OCI-LY3 (cell line): ENCODE measurements at regions not wholly inside any gene's neighbourhood (a gene's known extent, or its start where the extent isn't known, plus 50 kb on each side); places are given as distances from the start of the nearest gene placed in this dataset.

ENCODE experiments used
- H2AFZ ChIP-seq: fragments of 200-600, 300-600 bp; shearing (Covaris generic); 2 replicates; pipeline ENCODE4 v1.6.0; 2014; ENCODE audit warnings: antibody characterized with exemption, low read depth, low read length
- H3K27ac ChIP-seq: fragments of 200-600, 300-600 bp; sonication (generic); 2 replicates; pipeline ENCODE4 v1.5.1; 2014; ENCODE audit warnings: mild to moderate bottlenecking, low read length, moderate library complexity, mixed read lengths
- H3K27me3 ChIP-seq: fragments of 200-600, 300-600 bp; sonication (generic); 2 replicates; pipeline ENCODE4 v1.6.1; 2014; ENCODE audit warnings: low read depth, low read length, mixed read lengths
- H3K36me3 ChIP-seq: fragments of 200-600, 300-600 bp; sonication (generic); replicated peaks from 2 replicates; pipeline ENCODE3; 2014; ENCODE audit warnings: low read depth, low read length, mixed read lengths
- H3K4me1 ChIP-seq: fragments of 300-600, 200-600 bp; sonication (generic); 2 replicates; pipeline ENCODE4 v1.6.1; 2014; ENCODE audit warnings: low read length, mixed read lengths
- H3K4me2 ChIP-seq: fragments of 200-600, 300-600 bp; sonication (generic); 2 replicates; pipeline ENCODE4 v1.6.1; 2014; ENCODE audit warnings: low read length, mixed read lengths
- H3K4me3 ChIP-seq: fragments of 300-600, 200-600 bp; sonication (generic); 2 replicates; pipeline ENCODE4 v1.5.1; 2014; ENCODE audit warnings: antibody characterized with exemption, mild to moderate bottlenecking, low read length, moderate library complexity
- H3K79me2 ChIP-seq: fragments of 300-600, 200-600 bp; shearing (Covaris generic); 2 replicates; pipeline ENCODE4 v1.6.1; 2014; ENCODE audit warnings: mild to moderate bottlenecking, low read length, mixed read lengths
- H3K9ac ChIP-seq: fragments of 300-600, 200-600 bp; shearing (Covaris generic); 2 replicates; pipeline ENCODE4 v1.6.0; 2014; ENCODE audit warnings: mild to moderate bottlenecking, low read length, moderate library complexity
- H3K9me3 ChIP-seq: fragments of 200-600, 300-600 bp; shearing (Covaris generic); 2 replicates; pipeline ENCODE4 v1.6.1; 2014; ENCODE audit warnings: low read length, mixed read lengths; ENCODE audit not compliant: insufficient read depth
- H4K20me1 ChIP-seq: fragments of 200-600, 300-600 bp; sonication (generic); 2 replicates; pipeline ENCODE4 v1.6.1; 2016; ENCODE audit warnings: low read length, mixed read lengths; ENCODE audit not compliant: insufficient read depth
- CTCF ChIP-seq: fragments of 200-600, 300-600 bp; sonication (generic); IDR thresholded peaks from 2 replicates; pipeline ENCODE4 v1.5.1; 2014; ENCODE audit warnings: antibody characterized with exemption, low read length, low read depth
- EZH2phosphoT487 ChIP-seq: fragments of 200-600 bp; shearing (Covaris generic); IDR thresholded peaks from 2 replicates; pipeline ENCODE4 v1.6.1; 2018; ENCODE audit warnings: antibody characterized with exemption, mixed run types, low read depth

- Histone ChIP-seq H3K79me2 (no peaks in the 10 kb centered on the region), H3K27me3 (no peaks in the 10 kb centered on the region), H3K27ac (peak overlapping the region; percentile 17; the same call in 1 of the 2 replicates), H2AFZ (peak overlapping the region; percentile 55; the same call in 1 of the 2 replicates), H4K20me1 (no peaks in the 10 kb centered on the region), H3K4me1 (peaks cover 13% of the 10 kb centered on the region), H3K4me2 (peak overlapping the region; percentile 26), H3K36me3 (no peaks in the 10 kb centered on the region), H3K4me3 (no peak overlapping the region), H3K9ac (no peak overlapping the region), H3K9me3 (no peaks in the 10 kb centered on the region)
- TF ChIP-seq CTCF (no peak), EZH2phosphoT487 (no peak)
Measured at GRCh38 chr9:90515510-90515909, 127.1 kb downstream of the DIRAS2 start.

- H3K27me3 ChIP-seq: no peaks in the 10 kb centered on the region
- no peaks in the 10 kb centered on the region for H3K79me2 ChIP-seq
- H3K4me1 ChIP-seq: peaks cover 13% of the 10 kb centered on the region
- H3K4me2 ChIP-seq: no peak overlapping the region
- H3K9ac ChIP-seq: no peak overlapping the region
- no peaks in the 10 kb centered on the region for H3K9me3 ChIP-seq
- no peak overlapping the region for H3K4me3 ChIP-seq
- no peaks in the 10 kb centered on the region for H3K36me3 ChIP-seq
- H4K20me1 ChIP-seq: no peaks in the 10 kb centered on the region
- no peak overlapping the region for H3K27ac ChIP-seq
- no peak for TF ChIP-seq EZH2phosphoT487
- TF ChIP-seq CTCF: no peak
- H2AFZ ChIP-seq: no peak overlapping the region
Measured at GRCh38 chr9:90517103-90517502, 125.5 kb downstream of the DIRAS2 start.

- Histone ChIP-seq H4K20me1 (no peaks in the 10 kb centered on the region), H3K9ac (no peak overlapping the region), H3K27ac (no peak overlapping the region), H3K4me3 (no peak overlapping the region), H3K27me3 (no peaks in the 10 kb centered on the region), H3K4me2 (no peak overlapping the region), H3K79me2 (no peaks in the 10 kb centered on the region), H3K4me1 (no peaks in the 10 kb centered on the region), H3K9me3 (no peaks in the 10 kb centered on the region), H2AFZ (no peak overlapping the region), H3K36me3 (no peaks in the 10 kb centered on the region)
- TF ChIP-seq CTCF (no peak), EZH2phosphoT487 (no peak)
Measured at GRCh38 chr9:90521811-90522570, 120.6 kb downstream of the DIRAS2 start.

DNA sequence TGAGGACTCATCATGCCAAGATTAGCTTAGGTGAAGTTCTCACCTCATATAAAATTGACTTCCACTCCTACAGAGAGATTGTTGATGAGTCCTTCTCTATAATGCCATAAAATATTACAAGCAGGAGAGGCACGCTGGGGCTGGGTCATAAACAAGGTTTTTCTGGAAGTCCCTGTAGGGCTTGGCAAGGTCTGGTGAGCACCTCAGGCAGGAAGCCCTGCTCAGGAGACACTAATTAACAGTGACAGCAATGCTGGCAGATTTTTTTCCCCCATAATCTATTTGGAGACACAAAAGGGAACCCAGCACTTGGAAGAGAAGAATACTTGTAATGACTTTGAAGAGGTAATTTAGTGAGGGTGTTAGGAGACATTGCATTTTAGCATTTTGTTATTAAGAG, 118.7 kb downstream of the DIRAS2 start:
- Histone ChIP-seq H3K4me3 (no peak overlapping the region), H3K27ac (no peak overlapping the region)
- TF ChIP-seq CTCF: no peak
- TF ChIP-seq EZH2phosphoT487: no peak

More for the DNA sequence above, 118.7 kb downstream of the DIRAS2 start:
- H3K36me3 ChIP-seq: no peaks in the 10 kb centered on the region
- no peaks in the 10 kb centered on the region for H3K79me2 ChIP-seq
- no peaks in the 10 kb centered on the region for H3K27me3 ChIP-seq
- H4K20me1 ChIP-seq: no peaks in the 10 kb centered on the region
- no peak overlapping the region for H3K9ac ChIP-seq
- no peak overlapping the region for H2AFZ ChIP-seq
- H3K4me2 ChIP-seq: no peak overlapping the region
- H3K9me3 ChIP-seq: no peaks in the 10 kb centered on the region
- no peaks in the 10 kb centered on the region for H3K4me1 ChIP-seq
